Ovary (tissue), 7 donors: ENCODE measurements at regions not wholly inside any gene's neighbourhood (a gene's known extent, or its start where the extent isn't known, plus 50 kb on each side); places are given as distances from the start of the nearest gene placed in this dataset.

Experiments used
- DNase-seq, 5 donors: peaks; one replicate each; pipeline ENCODE4 v3.0.0-alpha.2; 2019 to 2020
- H3K27ac ChIP-seq, 2 donors: fragments of 200-600 bp; one replicate each; pipeline versions ENCODE4 v1.5.1 to v1.8.0; 2019 to 2022
- H3K27me3 ChIP-seq: fragments of 200-600 bp; one replicate; pipeline ENCODE4 v1.8.0; 2022
- H3K36me3 ChIP-seq: fragments of 200-600 bp; sonication (generic); one replicate; pipeline ENCODE4 v1.5.1; 2019
- H3K4me1 ChIP-seq: one replicate; pipeline ENCODE4 v1.8.1; 2013; ENCODE audit warnings: mild to moderate bottlenecking, moderate library complexity; ENCODE audit not compliant: insufficient read depth
- H3K4me3 ChIP-seq: fragments of 200-600 bp; sonication (generic); one replicate; pipeline ENCODE4 v1.5.1; 2017
- H3K9me3 ChIP-seq, 2 donors: fragments of 200-600 bp in 1 of 2; sonication (generic) in 1 of 2; one replicate each; pipeline versions ENCODE4 v1.5.1 to v1.8.1; 2013 to 2019; ENCODE audit warnings: mild to moderate bottlenecking in 1 of 2, moderate library complexity in 1 of 2
- EP300 ChIP-seq: sonication (generic); formaldehyde crosslinking; IDR thresholded peaks from one replicate; pipeline ENCODE4 v1.6.1; 2017; ENCODE audit warnings: antibody characterized with exemption
- POLR2A ChIP-seq: fragments of 450-650 bp; IDR thresholded peaks from one replicate; pipeline ENCODE4 v1.6.1; 2017; ENCODE audit warnings: antibody characterized with exemption, mild to moderate bottlenecking, moderate library complexity
- WGBS, 3 donors: extraction: QIAGEN DNeasy Blood & Tissue Kit in 1 of 3; methylation state at CpG; one replicate each; pipeline versions ENCODE4 v1.1.5 to v1.1.7; 2013 to 2017; 5-methylcytosine and 5-hydroxymethylcytosine counted together
- intact Hi-C, 4 donors: fragments of 100-400 bp; cut with DNase I; formaldehyde crosslinking; loops; one replicate each; pipeline versions ENCODE4 v1.11.0 to v1.15.1; 2022 to 2023
- TF ChIP-seq, protein P1 (sequence below), 3 donors: fragments of 450-650 bp in 2 of 3; fragments of 200-600 bp in 1 of 3; IDR thresholded peaks; one replicate each; pipeline versions ENCODE4 v1.5.1 to v1.8.0; 2016 to 2022; ENCODE audit warnings: antibody characterized with exemption in 3 of 3, mild to moderate bottlenecking in 1 of 3
- donor health status: DM: no; HTN: no; CAD: no; lungs with moderate emphysema.
- donor health status: DM: no; HTN: no; CAD: no.
- donor health status: Bipolar disorder and iron deficiency.
- donor health status: DM: no; HTN: no; CAD: no.
- donor health status: DM: yes; HTN: yes; CAD: no.

DNA sequence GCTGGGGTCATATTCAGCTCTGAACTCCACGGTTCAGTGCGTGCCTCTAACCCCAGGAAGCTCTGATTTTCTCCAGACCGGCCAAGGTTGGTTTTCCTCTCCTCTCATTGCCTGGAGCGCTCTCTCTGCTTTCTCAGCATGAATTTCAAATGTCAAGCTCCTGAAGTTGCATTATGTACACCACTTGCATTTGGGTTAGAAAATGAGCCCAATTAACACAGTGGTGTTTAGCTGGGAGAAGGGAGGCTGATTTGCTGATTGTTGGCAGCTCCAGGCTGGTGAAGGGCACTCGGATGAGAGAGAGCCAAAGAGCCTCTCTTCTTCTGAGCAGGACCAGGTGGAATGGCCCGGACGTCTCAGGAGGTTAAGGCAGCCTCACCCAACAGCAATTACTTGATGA lies 570.9 kb downstream of the VRK1 start:
- no peak for DNase-seq
- TF ChIP-seq, protein P1, sequence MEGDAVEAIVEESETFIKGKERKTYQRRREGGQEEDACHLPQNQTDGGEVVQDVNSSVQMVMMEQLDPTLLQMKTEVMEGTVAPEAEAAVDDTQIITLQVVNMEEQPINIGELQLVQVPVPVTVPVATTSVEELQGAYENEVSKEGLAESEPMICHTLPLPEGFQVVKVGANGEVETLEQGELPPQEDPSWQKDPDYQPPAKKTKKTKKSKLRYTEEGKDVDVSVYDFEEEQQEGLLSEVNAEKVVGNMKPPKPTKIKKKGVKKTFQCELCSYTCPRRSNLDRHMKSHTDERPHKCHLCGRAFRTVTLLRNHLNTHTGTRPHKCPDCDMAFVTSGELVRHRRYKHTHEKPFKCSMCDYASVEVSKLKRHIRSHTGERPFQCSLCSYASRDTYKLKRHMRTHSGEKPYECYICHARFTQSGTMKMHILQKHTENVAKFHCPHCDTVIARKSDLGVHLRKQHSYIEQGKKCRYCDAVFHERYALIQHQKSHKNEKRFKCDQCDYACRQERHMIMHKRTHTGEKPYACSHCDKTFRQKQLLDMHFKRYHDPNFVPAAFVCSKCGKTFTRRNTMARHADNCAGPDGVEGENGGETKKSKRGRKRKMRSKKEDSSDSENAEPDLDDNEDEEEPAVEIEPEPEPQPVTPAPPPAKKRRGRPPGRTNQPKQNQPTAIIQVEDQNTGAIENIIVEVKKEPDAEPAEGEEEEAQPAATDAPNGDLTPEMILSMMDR (IDR thresholded peaks at IDR 0.05), result no peak
- TF ChIP-seq POLR2A, result no peak
- no peak for TF ChIP-seq EP300
- Histone ChIP-seq H3K4me3 (no peak overlapping the region), H3K36me3 (no peaks in the 10 kb centered on the region), H3K4me1 (no peaks in the 10 kb centered on the region), H3K27ac (no peak overlapping the region), H3K9me3 (no peaks in the 10 kb centered on the region), H3K27me3 (no peaks in the 10 kb centered on the region)
- 58 to 67% (median 59%) methylated on average over 7 of the region's 7 CpGs for WGBS, 3 donors
- intact Hi-C loops, result no loop called here

DNA sequence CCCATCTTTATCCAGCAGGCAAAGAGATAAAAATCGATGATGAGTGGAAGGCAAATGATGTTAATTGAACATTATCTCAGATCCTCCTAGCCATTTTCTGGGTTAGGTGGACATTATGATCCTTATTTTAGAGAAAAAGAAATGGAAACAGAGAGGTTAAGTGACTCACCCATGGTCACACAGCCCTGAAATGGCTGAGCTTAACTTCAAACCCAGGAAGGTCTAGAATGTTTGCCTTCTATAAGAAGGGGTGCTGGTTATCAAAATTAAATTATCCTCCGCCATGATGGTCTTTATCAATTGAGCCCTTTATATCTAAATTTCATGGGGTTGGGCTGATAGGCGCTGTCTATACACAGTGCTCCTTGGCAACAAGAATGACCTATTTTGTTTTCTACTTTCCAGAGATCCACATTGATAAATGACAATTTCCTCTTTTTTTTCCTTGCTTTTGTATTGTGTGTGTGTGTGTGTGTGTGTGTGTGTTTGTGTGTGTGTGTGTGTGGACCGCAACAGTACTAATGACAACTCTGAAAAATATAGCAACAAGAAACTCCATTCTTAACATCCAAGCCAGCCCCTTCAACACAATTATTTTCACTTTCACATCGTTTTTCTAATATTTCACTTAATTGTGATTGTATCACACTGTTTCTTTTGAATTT lies 571.9 kb downstream of the VRK1 start:
- Histone ChIP-seq H3K4me3 (no peak overlapping the region), H3K36me3 (no peaks in the 10 kb centered on the region), H3K27ac (no peak overlapping the region), H3K9me3 (no peaks in the 10 kb centered on the region), H3K4me1 (no peaks in the 10 kb centered on the region), H3K27me3 (no peaks in the 10 kb centered on the region)
- 67 to 76% (median 67%) methylated on average over 5 of the region's 5 CpGs for WGBS, 3 donors
- DNase-seq, result no peak
- intact Hi-C loops, result no loop called here
- TF ChIP-seq, protein P1 (IDR thresholded peaks at IDR 0.05), result no peak
- TF ChIP-seq EP300 (no peak), POLR2A (no peak)

DNA sequence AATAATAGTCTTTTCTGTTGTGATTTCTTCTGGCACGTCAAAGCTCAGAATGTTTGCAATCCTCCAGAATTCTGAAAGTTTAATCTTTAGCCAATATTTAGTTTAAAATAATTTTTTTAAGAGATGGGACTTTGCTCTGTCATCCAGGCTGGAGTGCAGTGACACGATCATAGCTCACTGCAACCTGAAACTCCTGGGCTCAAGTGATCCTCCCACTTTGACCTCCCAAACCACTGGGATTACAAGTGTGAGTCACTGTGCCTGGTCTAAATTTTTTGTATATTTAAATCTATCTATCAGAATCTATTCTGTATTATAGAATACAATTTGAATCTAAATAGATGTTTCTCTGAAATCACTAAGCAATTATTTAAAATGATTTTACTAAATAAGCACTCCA lies 572.7 kb downstream of the VRK1 start:
- WGBS, 3 donors, result 52 to 67% (median 62%) methylated on average over 2 of the region's 2 CpGs
- H3K27me3 ChIP-seq, result no peaks in the 10 kb centered on the region
- H3K27ac ChIP-seq, result no peak overlapping the region
- no peak for DNase-seq
- no peaks in the 10 kb centered on the region for H3K36me3 ChIP-seq
- no peaks in the 10 kb centered on the region for H3K4me1 ChIP-seq
- no peak overlapping the region for H3K4me3 ChIP-seq
- H3K9me3 ChIP-seq, result no peaks in the 10 kb centered on the region
- intact Hi-C loops, result no loop called here
- TF ChIP-seq, protein P1 (IDR thresholded peaks at IDR 0.05), result no peak
- TF ChIP-seq POLR2A (no peak), EP300 (no peak)

DNA sequence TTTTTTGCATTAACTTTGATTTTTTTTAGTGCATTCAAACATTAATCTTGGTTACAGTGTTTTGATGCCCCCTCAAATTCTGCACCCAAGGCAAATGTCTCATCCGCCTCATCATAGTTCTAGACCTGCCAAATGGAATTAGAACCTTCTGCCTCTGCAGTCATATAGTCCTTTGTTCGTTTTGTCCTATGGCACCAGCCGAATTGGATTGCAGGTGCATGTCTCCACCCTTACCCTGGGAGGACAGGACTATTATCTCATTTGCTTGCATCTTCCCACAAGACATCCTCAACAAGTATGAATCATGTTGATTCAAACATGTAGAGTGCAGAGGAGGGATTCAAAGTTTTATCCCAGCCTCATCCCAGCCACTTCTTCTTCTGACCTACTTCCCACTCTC lies 579.1 kb downstream of the VRK1 start:
- Histone ChIP-seq H3K27me3 (no peaks in the 10 kb centered on the region), H3K27ac (no peak overlapping the region), H3K9me3 (no peaks in the 10 kb centered on the region), H3K36me3 (no peaks in the 10 kb centered on the region), H3K4me3 (no peak overlapping the region), H3K4me1 (no peaks in the 10 kb centered on the region)
- 73 to 84% (median 74%) methylated on average over 3 of the region's 3 CpGs for WGBS, 3 donors
- DNase-seq, result no peak
- TF ChIP-seq, protein P1 (IDR thresholded peaks at IDR 0.05), result no peak
- no peak for TF ChIP-seq EP300
- TF ChIP-seq POLR2A, result no peak
- intact Hi-C loops, result no loop called here
